ENCODE measurements at regions not wholly inside any gene's neighbourhood (a gene's known extent, or its start where the extent isn't known, plus 50 kb on each side); places are given as distances from the start of the nearest gene placed in this dataset.

GRCh38 chr20:51175724-51176123 lies 152.8 kb upstream of the KCNG1 start (continued):
- TF ChIP-seq, protein P1, sequence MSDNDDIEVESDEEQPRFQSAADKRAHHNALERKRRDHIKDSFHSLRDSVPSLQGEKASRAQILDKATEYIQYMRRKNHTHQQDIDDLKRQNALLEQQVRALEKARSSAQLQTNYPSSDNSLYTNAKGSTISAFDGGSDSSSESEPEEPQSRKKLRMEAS (IDR thresholded peaks at IDR 0.05; ENCODE audit: low read depth) = no peak
- TF ChIP-seq YY1 (IDR thresholded peaks at IDR 0.05; ENCODE audit: low read depth) (no peak), ZBTB33 (IDR thresholded peaks at IDR 0.05; ENCODE audit: borderline replicate concordance, low read depth) (no peak)

GRCh38 chr20:51175156-51175555 lies 152.2 kb upstream of the KCNG1 start:
- Histone ChIP-seq H3K79me2 (ENCODE audit: insufficient read depth) (no peaks in the 10 kb centered on the region), H3F3A (replicated peaks; ENCODE audit: insufficient read depth) (no peaks in the 10 kb centered on the region), H3K27ac (ENCODE audit: low read depth in 2 of 2, low read length in 1 of 2) (no peak overlapping the region), H3K9ac (no peak overlapping the region), H3K4me3 (ENCODE audit: low read depth in 2 of 2, low read length in 1 of 2) (no peak overlapping the region), H3K36me3 (replicated peaks in 1 of 2; ENCODE audit: control insufficient read depth in 1 of 2, insufficient read depth in 2 of 2, low read length in 1 of 2) (no peaks in the 10 kb centered on the region), H3K27me3 (ENCODE audit: insufficient read depth) (0 out of 2 replicates have a peak, but pooled peaks cover 5% of the 10 kb centered on the region), H3K4me2 (no peak overlapping the region), H4K20me1 (ENCODE audit: insufficient read depth) (no peaks in the 10 kb centered on the region), H3K9me2 (no peaks in the 10 kb centered on the region), H3K4me1 (ENCODE audit: control insufficient read depth in 1 of 2, insufficient read depth in 2 of 2, low read depth in 1 of 2, low read length in 1 of 2) (peaks cover 0 to 17% of the 10 kb centered on the region in 2 experiments; a peak in 1 of 4 replicates), H2AFZ (ENCODE audit: low read depth) (no peak overlapping the region), H3K9me3 (no peaks in the 10 kb centered on the region)
- TF ChIP-seq EP300 (IDR thresholded peaks at IDR 0.05; ENCODE audit: borderline replicate concordance in 1 of 2, low read depth in 1 of 2, low read length in 1 of 2) (no peak), NRF1 (IDR thresholded peaks at IDR 0.05; ENCODE audit: low read depth, low read length) (no peak), TCF12 (IDR thresholded peaks at IDR 0.05) (no peak), MEF2A (IDR thresholded peaks at IDR 0.05; ENCODE audit: borderline replicate concordance, low read depth) (no peak), TAF1 (IDR thresholded peaks at IDR 0.05; ENCODE audit: borderline replicate concordance, low read depth, low read length) (no peak), JUND (IDR thresholded peaks at IDR 0.05) (no peak), CHD2 (IDR thresholded peaks at IDR 0.05; ENCODE audit: low read length, partially characterized antibody) (no peak), ELF1 (IDR thresholded peaks at IDR 0.05) (no peak), RXRA (IDR thresholded peaks at IDR 0.05; ENCODE audit: borderline replicate concordance, low read depth) (no peak)
- TF ChIP-seq, protein P1 (IDR thresholded peaks at IDR 0.05; ENCODE audit: low read depth) = no peak
- WGBS (ENCODE audit: low lambda C conversion rate) = 74% methylated on average over 10 of the region's 10 CpGs
- no peak for DNase-seq
- POLR2A ChIA-PET = no interaction called here
- CTCF ChIA-PET = interaction anchor here (1.6 kb wide), 1 partner anchor 10 kb away, joined by 3 read pairs; no protein-coding TSS in a partner anchor

DNA sequence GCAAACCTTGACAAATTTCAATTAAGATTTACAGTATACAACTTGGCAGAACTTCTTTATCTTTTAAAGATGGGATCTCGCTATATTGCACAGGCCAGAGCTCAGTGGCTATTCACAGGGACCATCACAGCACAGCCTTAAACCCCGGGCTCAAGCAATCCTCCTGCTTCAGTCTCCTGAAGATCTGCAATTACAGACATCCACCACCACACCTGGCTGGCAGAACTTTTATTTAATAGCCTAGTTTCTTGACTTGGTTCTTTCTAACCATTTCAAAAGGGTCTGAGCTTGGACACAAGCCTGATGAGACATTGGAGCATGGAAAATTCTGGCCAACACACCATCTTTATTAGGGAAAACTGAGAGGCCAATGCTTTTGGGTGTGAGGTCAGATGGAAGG lies 151.6 kb upstream of the KCNG1 start:
- Histone ChIP-seq H3K9me2 (no peaks in the 10 kb centered on the region), H3K79me2 (ENCODE audit: insufficient read depth) (no peaks in the 10 kb centered on the region), H3K4me1 (ENCODE audit: control insufficient read depth in 1 of 2, insufficient read depth in 2 of 2, low read depth in 1 of 2, low read length in 1 of 2) (peaks cover 0 to 17% of the 10 kb centered on the region in 2 experiments; a peak in 1 of 4 replicates), H3K9me3 (no peaks in the 10 kb centered on the region), H4K20me1 (ENCODE audit: insufficient read depth) (no peaks in the 10 kb centered on the region), H3K27me3 (ENCODE audit: insufficient read depth) (0 out of 2 replicates have a peak, but pooled peaks cover 5% of the 10 kb centered on the region), H3K27ac (ENCODE audit: low read depth in 2 of 2, low read length in 1 of 2) (no peak overlapping the region), H2AFZ (ENCODE audit: low read depth) (no peak overlapping the region), H3F3A (replicated peaks; ENCODE audit: insufficient read depth) (no peaks in the 10 kb centered on the region), H3K4me2 (no peak overlapping the region), H3K4me3 (ENCODE audit: low read depth in 2 of 2, low read length in 1 of 2) (no peak overlapping the region), H3K36me3 (replicated peaks in 1 of 2; ENCODE audit: control insufficient read depth in 1 of 2, insufficient read depth in 2 of 2, low read length in 1 of 2) (no peaks in the 10 kb centered on the region), H3K9ac (no peak overlapping the region)
- WGBS (ENCODE audit: low lambda C conversion rate) = 43% methylated on average over 2 of the region's 2 CpGs
- TF ChIP-seq JUND (IDR thresholded peaks at IDR 0.05) (no peak), NFIC (IDR thresholded peaks at IDR 0.05; ENCODE audit: borderline replicate concordance) (no peak), MXI1 (IDR thresholded peaks at IDR 0.05; ENCODE audit: low read depth, low read length) (no peak), CHD2 (IDR thresholded peaks at IDR 0.05; ENCODE audit: low read length, partially characterized antibody) (no peak), TCF12 (IDR thresholded peaks at IDR 0.05) (no peak), ELF1 (IDR thresholded peaks at IDR 0.05) (no peak), RXRA (IDR thresholded peaks at IDR 0.05; ENCODE audit: borderline replicate concordance, low read depth) (no peak)
- TF ChIP-seq, protein P2, sequence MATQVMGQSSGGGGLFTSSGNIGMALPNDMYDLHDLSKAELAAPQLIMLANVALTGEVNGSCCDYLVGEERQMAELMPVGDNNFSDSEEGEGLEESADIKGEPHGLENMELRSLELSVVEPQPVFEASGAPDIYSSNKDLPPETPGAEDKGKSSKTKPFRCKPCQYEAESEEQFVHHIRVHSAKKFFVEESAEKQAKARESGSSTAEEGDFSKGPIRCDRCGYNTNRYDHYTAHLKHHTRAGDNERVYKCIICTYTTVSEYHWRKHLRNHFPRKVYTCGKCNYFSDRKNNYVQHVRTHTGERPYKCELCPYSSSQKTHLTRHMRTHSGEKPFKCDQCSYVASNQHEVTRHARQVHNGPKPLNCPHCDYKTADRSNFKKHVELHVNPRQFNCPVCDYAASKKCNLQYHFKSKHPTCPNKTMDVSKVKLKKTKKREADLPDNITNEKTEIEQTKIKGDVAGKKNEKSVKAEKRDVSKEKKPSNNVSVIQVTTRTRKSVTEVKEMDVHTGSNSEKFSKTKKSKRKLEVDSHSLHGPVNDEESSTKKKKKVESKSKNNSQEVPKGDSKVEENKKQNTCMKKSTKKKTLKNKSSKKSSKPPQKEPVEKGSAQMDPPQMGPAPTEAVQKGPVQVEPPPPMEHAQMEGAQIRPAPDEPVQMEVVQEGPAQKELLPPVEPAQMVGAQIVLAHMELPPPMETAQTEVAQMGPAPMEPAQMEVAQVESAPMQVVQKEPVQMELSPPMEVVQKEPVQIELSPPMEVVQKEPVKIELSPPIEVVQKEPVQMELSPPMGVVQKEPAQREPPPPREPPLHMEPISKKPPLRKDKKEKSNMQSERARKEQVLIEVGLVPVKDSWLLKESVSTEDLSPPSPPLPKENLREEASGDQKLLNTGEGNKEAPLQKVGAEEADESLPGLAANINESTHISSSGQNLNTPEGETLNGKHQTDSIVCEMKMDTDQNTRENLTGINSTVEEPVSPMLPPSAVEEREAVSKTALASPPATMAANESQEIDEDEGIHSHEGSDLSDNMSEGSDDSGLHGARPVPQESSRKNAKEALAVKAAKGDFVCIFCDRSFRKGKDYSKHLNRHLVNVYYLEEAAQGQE (IDR thresholded peaks at IDR 0.05; ENCODE audit: low read depth, low read length) = no peak
- ChIA-PET CTCF (interaction anchor here (1.5 to 1.6 kb wide), 2 partner anchors 10 to 11 kb away, joined by 3 to 4 read pairs; no protein-coding TSS in a partner anchor), POLR2A (no interaction called here)
- no peak for DNase-seq

Data from SK-N-SH (cell line).